AG04449 (cell line): ENCODE measurements at regions not wholly inside any gene's neighbourhood (a gene's known extent, or its start where the extent isn't known, plus 50 kb on each side); places are given as distances from the start of the nearest gene placed in this dataset.
"Not testable (repeated sequence)": the region's sequence is repeated elsewhere in the genome, so short reads cannot be mapped to it uniquely, and the experiment has no call there.

ENCODE experiments used
- CTCF ChIA-PET: fragments of 350-600 bp; formaldehyde crosslinking; extraction: SDS; loops from one replicate; lab custom pipeline; 2021; ENCODE audit warnings: antibody characterized with exemption; lab: Yijun Ruan, JAX
- POLR2A ChIA-PET: fragments of 400-600, 350-600 bp; formaldehyde crosslinking; extraction: SDS; loops from one replicate; lab custom pipeline; 2020; ENCODE audit warnings: antibody characterized with exemption, inconsistent platforms; lab: Yijun Ruan, JAX
- DNase-seq: peaks from one replicate; pipeline ENCODE4 v3.0.0-alpha.2; 2010; ENCODE audit warnings: low read depth, low spot score
- H3K4me3 ChIP-seq: 2 replicates; pipeline ENCODE4 v1.5.1; 2011; ENCODE audit warnings: low read depth, mild to moderate bottlenecking, control low read depth, low read length
- CTCF ChIP-seq: IDR thresholded peaks from one replicate; pipeline ENCODE4 v1.5.1; 2011; ENCODE audit warnings: mild to moderate bottlenecking, moderate library complexity, low read length, control low read depth, inconsistent platforms; ENCODE audit not compliant: insufficient read depth; ENCODE audit errors: missing control alignments

- DNase-seq, result no peak
- POLR2A ChIA-PET, result interaction anchor here (0.7 kb wide), 1 partner anchor 15 kb away, joined by 3 read pairs; no protein-coding TSS in a partner anchor
- CTCF ChIA-PET, result no interaction called here
These were observed 72.3 kb upstream of the FAM13C start for GRCh38 chr10:59434463-59435321.

GRCh38 chr10:59433720-59434428 is 71.5 kb upstream of the FAM13C start:
- no peak overlapping the region for H3K4me3 ChIP-seq
- DNase-seq, result no peak
- ChIA-PET POLR2A (interaction anchor here (0.7 kb wide), 1 partner anchor 15 kb away, joined by 3 read pairs; no protein-coding TSS in a partner anchor), CTCF (no interaction called here)
- TF ChIP-seq CTCF, result no peak

More at GRCh38 chr10:59434463-59435321, 72.3 kb upstream of the FAM13C start:
- H3K4me3 ChIP-seq, result no peak overlapping the region
- TF ChIP-seq CTCF, result no peak

GRCh38 chr10:59432207-59432900 is 70.0 kb upstream of the FAM13C start:
- no peak for DNase-seq
- no peak overlapping the region for H3K4me3 ChIP-seq
- ChIA-PET CTCF (no interaction called here), POLR2A (no interaction called here)
- TF ChIP-seq CTCF, result no peak

GRCh38 chr10:59413795-59414194 is 51.4 kb upstream of the FAM13C start:
- CTCF ChIA-PET, POLR2A ChIA-PET, H3K4me3 ChIP-seq, DNase-seq: not testable (repeated sequence)
